Naive thymus-derived CD4-positive, alpha-beta T cell (primary cell): ENCODE measurements at regions not wholly inside any gene's neighbourhood (a gene's known extent, or its start where the extent isn't known, plus 50 kb on each side); places are given as distances from the start of the nearest gene placed in this dataset.

Source experiments
- ATAC-seq: fragments of 150-1000 bp; cut with Tn5 transposase; 2 replicates; pipeline ENCODE4 v1.10.0; 2021; ENCODE audit warnings: mild to moderate bottlenecking, moderate library complexity
- CTCF ChIA-PET: fragments of 350-600 bp; sonication (Branson Sonifier 250); formaldehyde crosslinking; loops from one replicate; lab custom pipeline; 2021; ENCODE audit warnings: antibody characterized with exemption; lab: Charles Lee
- POLR2A ChIA-PET: fragments of 350-600 bp; sonication (Branson Sonifier 250); formaldehyde crosslinking; loops from one replicate; lab custom pipeline; 2021; ENCODE audit warnings: antibody characterized with exemption, inconsistent platforms; lab: Charles Lee
- DNase-seq, 9 donors: peaks; one replicate each; pipeline versions ENCODE4 v3.0.0 to v3.0.0-alpha.2; 2020 to 2022; ENCODE audit warnings: mixed read lengths in 1 of 9
- H3K27ac ChIP-seq: one replicate; pipeline ENCODE4 v1.7.0; 2013; ENCODE audit warnings: mild to moderate bottlenecking, low read depth, low read length, moderate library complexity
- H3K27me3 ChIP-seq, 2 donors: one replicate each; pipeline ENCODE4 v1.7.0; 2013; ENCODE audit warnings: low read length in 2 of 2, mild to moderate bottlenecking in 2 of 2, moderate library complexity in 2 of 2; ENCODE audit not compliant: control insufficient read depth in 2 of 2, insufficient read depth in 2 of 2
- H3K36me3 ChIP-seq, 3 experiments: 1 replicate in 2 of 3; 2 replicates in 1 of 3; pipeline ENCODE4 v1.7.0; 2013; ENCODE audit warnings: low read length in 3 of 3, mild to moderate bottlenecking in 3 of 3, moderate library complexity in 1 of 3; ENCODE audit not compliant: insufficient read depth in 3 of 3, control insufficient read depth in 2 of 3
- H3K4me1 ChIP-seq, 2 donors: one replicate each; pipeline ENCODE4 v1.7.0; 2013; ENCODE audit warnings: low read length in 2 of 2, mild to moderate bottlenecking in 2 of 2, moderate library complexity in 1 of 2; ENCODE audit not compliant: control insufficient read depth in 2 of 2, insufficient read depth in 2 of 2
- H3K4me3 ChIP-seq: 2 replicates; pipeline ENCODE4 v1.7.0; 2013; ENCODE audit warnings: mild to moderate bottlenecking, low read length
- H3K9me3 ChIP-seq, 3 experiments: 1 replicate in 2 of 3; 2 replicates in 1 of 3; pipeline ENCODE4 v1.7.0; 2013; ENCODE audit warnings: low read length in 3 of 3; ENCODE audit not compliant: control insufficient read depth in 2 of 3
- H3K27ac Mint-ChIP-seq, 9 donors: one replicate each; pipeline ENCODE4 v1.8.0; 2020 to 2022; ENCODE audit warnings: mixed read lengths in 9 of 9, mild to moderate bottlenecking in 8 of 9, moderate library complexity in 5 of 9, inconsistent platforms in 2 of 9
- H3K27me3 Mint-ChIP-seq, 5 donors: one replicate each; pipeline ENCODE4 v1.8.0; 2021 to 2022; ENCODE audit warnings: mixed read lengths in 5 of 5, mild to moderate bottlenecking in 1 of 5
- H3K36me3 Mint-ChIP-seq, 5 donors: one replicate each; pipeline ENCODE4 v1.8.0; 2020 to 2022; ENCODE audit warnings: mixed read lengths in 5 of 5, mild to moderate bottlenecking in 3 of 5, inconsistent platforms in 1 of 5
- H3K4me1 Mint-ChIP-seq, 7 donors: one replicate each; pipeline ENCODE4 v1.8.0; 2020 to 2022; ENCODE audit warnings: mixed read lengths in 7 of 7, mild to moderate bottlenecking in 3 of 7, inconsistent platforms in 1 of 7
- H3K4me3 Mint-ChIP-seq, 10 donors: one replicate each; pipeline ENCODE4 v1.8.0; 2020 to 2022; ENCODE audit warnings: mild to moderate bottlenecking in 10 of 10, mixed read lengths in 10 of 10, moderate library complexity in 6 of 10, inconsistent platforms in 2 of 10
- H3K9me3 Mint-ChIP-seq, 11 donors: one replicate each; pipeline ENCODE4 v1.8.0; 2020 to 2022; ENCODE audit warnings: mixed read lengths in 11 of 11, mild to moderate bottlenecking in 4 of 11, inconsistent platforms in 1 of 11, moderate library complexity in 1 of 11
- intact Hi-C, 2 donors: fragments of 100-400 bp; cut with micrococcal nuclease; formaldehyde crosslinking; loops; one replicate each; pipeline ENCODE4 v1.15.1; 2023

GRCh38 chr7:79882922-79883321 lies 251.7 kb upstream of the GNAI1 start:
- intact Hi-C loops, result no loop called here
- H3K27me3 ChIP-seq, result no peaks in the 10 kb centered on the region
- ChIA-PET POLR2A (no interaction called here), CTCF (no interaction called here)
- Mint-ChIP-seq H3K27me3 (no peaks in the 10 kb centered on the region), H3K9me3 (peaks cover 0 to 2% (median 0%) of the 10 kb centered on the region in 11 donors), H3K4me1 (no peaks in the 10 kb centered on the region), H3K27ac (no peak overlapping the region), H3K4me3 (no peak overlapping the region), H3K36me3 (no peaks in the 10 kb centered on the region)
- no peak overlapping the region for H3K4me3 ChIP-seq
- no peak overlapping the region for H3K27ac ChIP-seq
- H3K9me3 ChIP-seq, result no peaks in the 10 kb centered on the region
- H3K36me3 ChIP-seq, result no peaks in the 10 kb centered on the region
- H3K4me1 ChIP-seq, result no peaks in the 10 kb centered on the region
- DNase-seq, result no peak
- no peak for ATAC-seq

- Mint-ChIP-seq H3K4me3 (no peak overlapping the region), H3K9me3 (no peaks in the 10 kb centered on the region), H3K27me3 (no peaks in the 10 kb centered on the region), H3K4me1 (no peaks in the 10 kb centered on the region), H3K36me3 (no peaks in the 10 kb centered on the region), H3K27ac (no peak overlapping the region)
- Histone ChIP-seq H3K4me1 (no peaks in the 10 kb centered on the region), H3K9me3 (no peaks in the 10 kb centered on the region), H3K27ac (no peak overlapping the region), H3K27me3 (no peaks in the 10 kb centered on the region), H3K36me3 (no peaks in the 10 kb centered on the region), H3K4me3 (no peak overlapping the region)
- ChIA-PET POLR2A (no interaction called here), CTCF (no interaction called here)
- DNase-seq, result no peak
- no peak for ATAC-seq
- intact Hi-C loops, result no loop called here
These were observed 254.3 kb upstream of the GNAI1 start for GRCh38 chr7:79880312-79880711.

GRCh38 chr7:79877874-79878465 lies 256.7 kb upstream of the GNAI1 start:
- no peaks in the 10 kb centered on the region for H3K4me1 ChIP-seq
- H3K36me3 Mint-ChIP-seq, result no peaks in the 10 kb centered on the region
- no peaks in the 10 kb centered on the region for H3K36me3 ChIP-seq
- H3K27me3 ChIP-seq, result no peaks in the 10 kb centered on the region
- CTCF ChIA-PET, result no interaction called here
- intact Hi-C loops, result no loop called here
- peak overlapping the region in 1 of 9 donors; percentile 1 for H3K27ac Mint-ChIP-seq
- H3K4me3 Mint-ChIP-seq, result no peak overlapping the region
- H3K27me3 Mint-ChIP-seq, result no peaks in the 10 kb centered on the region
- H3K4me1 Mint-ChIP-seq, result no peaks in the 10 kb centered on the region
- DNase-seq, result no peak
- H3K9me3 ChIP-seq, result no peaks in the 10 kb centered on the region
- POLR2A ChIA-PET, result no interaction called here
- no peak overlapping the region for H3K4me3 ChIP-seq
- no peaks in the 10 kb centered on the region for H3K9me3 Mint-ChIP-seq
- H3K27ac ChIP-seq, result no peak overlapping the region
- no peak for ATAC-seq

- ChIA-PET CTCF (no interaction called here), POLR2A (no interaction called here)
- intact Hi-C loops, result no loop called here
- Histone ChIP-seq H3K4me1 (no peaks in the 10 kb centered on the region), H3K9me3 (no peaks in the 10 kb centered on the region), H3K4me3 (no peak overlapping the region), H3K27ac (no peak overlapping the region), H3K27me3 (no peaks in the 10 kb centered on the region), H3K36me3 (no peaks in the 10 kb centered on the region)
- H3K4me3 Mint-ChIP-seq, result no peak overlapping the region
- no peaks in the 10 kb centered on the region for H3K36me3 Mint-ChIP-seq
- no peaks in the 10 kb centered on the region for H3K9me3 Mint-ChIP-seq
- no peaks in the 10 kb centered on the region for H3K4me1 Mint-ChIP-seq
- ATAC-seq (no peak), DNase-seq (no peak)
- no peaks in the 10 kb centered on the region for H3K27me3 Mint-ChIP-seq
- H3K27ac Mint-ChIP-seq, result no peak overlapping the region
These were observed 257.8 kb upstream of the GNAI1 start for GRCh38 chr7:79876848-79877252.

- ChIA-PET CTCF (no interaction called here), POLR2A (no interaction called here)
- Histone ChIP-seq H3K4me1 (no peaks in the 10 kb centered on the region), H3K27ac (no peak overlapping the region), H3K36me3 (no peaks in the 10 kb centered on the region), H3K9me3 (no peaks in the 10 kb centered on the region), H3K27me3 (no peaks in the 10 kb centered on the region), H3K4me3 (no peak overlapping the region)
- intact Hi-C loops, result no loop called here
- no peaks in the 10 kb centered on the region for H3K27me3 Mint-ChIP-seq
- peaks cover 0 to 4% (median 0%) of the 10 kb centered on the region in 11 donors for H3K9me3 Mint-ChIP-seq
- H3K27ac Mint-ChIP-seq, result no peak overlapping the region
- H3K4me1 Mint-ChIP-seq, result no peaks in the 10 kb centered on the region
- no peak overlapping the region for H3K4me3 Mint-ChIP-seq
- H3K36me3 Mint-ChIP-seq, result no peaks in the 10 kb centered on the region
- ATAC-seq (no peak), DNase-seq (no peak)
These were observed 259.8 kb upstream of the GNAI1 start for GRCh38 chr7:79874797-79875196.

GRCh38 chr7:79872176-79872575 lies 262.5 kb upstream of the GNAI1 start:
- H3K27me3 Mint-ChIP-seq, result no peaks in the 10 kb centered on the region
- Histone ChIP-seq H3K27me3 (no peaks in the 10 kb centered on the region), H3K9me3 (no peaks in the 10 kb centered on the region), H3K4me1 (no peaks in the 10 kb centered on the region), H3K36me3 (no peaks in the 10 kb centered on the region), H3K27ac (no peak overlapping the region), H3K4me3 (no peak overlapping the region)
- ATAC-seq (no peak), DNase-seq (no peak)
- no peak overlapping the region for H3K27ac Mint-ChIP-seq
- intact Hi-C loops, result no loop called here
- ChIA-PET CTCF (no interaction called here), POLR2A (no interaction called here)
- H3K4me1 Mint-ChIP-seq, result peaks cover 0 to 6% (median 0%) of the 10 kb centered on the region in 7 donors
- H3K4me3 Mint-ChIP-seq, result no peak overlapping the region
- H3K9me3 Mint-ChIP-seq, result peaks cover 0 to 5% (median 0%) of the 10 kb centered on the region in 11 donors
- no peaks in the 10 kb centered on the region for H3K36me3 Mint-ChIP-seq

- DNase-seq (no peak), ATAC-seq (no peak)
- H3K27ac ChIP-seq, result no peak overlapping the region
- intact Hi-C loops, result no loop called here
- POLR2A ChIA-PET, result no interaction called here
- H3K4me1 Mint-ChIP-seq, result peaks cover 0 to 8% (median 0%) of the 10 kb centered on the region in 7 donors
- H3K27me3 ChIP-seq, result no peaks in the 10 kb centered on the region
- no peaks in the 10 kb centered on the region for H3K36me3 ChIP-seq
- H3K27me3 Mint-ChIP-seq, result no peaks in the 10 kb centered on the region
- no peaks in the 10 kb centered on the region for H3K36me3 Mint-ChIP-seq
- peaks cover 0 to 5% (median 2%) of the 10 kb centered on the region in 11 donors for H3K9me3 Mint-ChIP-seq
- peak overlapping the region in 5 of 10 donors; percentile 12 to 55 (median 48) for H3K4me3 Mint-ChIP-seq
- H3K4me1 ChIP-seq, result no peaks in the 10 kb centered on the region
- CTCF ChIA-PET, result no interaction called here
- H3K27ac Mint-ChIP-seq, result peak overlapping the region in 2 of 9 donors; percentile 32 to 60
- no peaks in the 10 kb centered on the region for H3K9me3 ChIP-seq
- no peak overlapping the region for H3K4me3 ChIP-seq
These were observed 266.6 kb upstream of the GNAI1 start for GRCh38 chr7:79868010-79868409.
